A549 (cell line): ENCODE measurements at regions not wholly inside any gene's neighbourhood (a gene's known extent, or its start where the extent isn't known, plus 50 kb on each side); places are given as distances from the start of the nearest gene placed in this dataset.

Experiments used
- ATAC-seq, 2 experiments: fragments of 200-7000 bp in 1 of 2; fragments of >200 bp in 1 of 2; cut with Nextera tagmentation in 1 of 2; cut with Tn5 transposase in 1 of 2; 3 replicates each; pipeline versions ENCODE4 v1.8.0 to v1.9.1; 2018 to 2020; ENCODE audit warnings: mild to moderate bottlenecking in 1 of 2, moderate library complexity in 1 of 2
- CTCF ChIA-PET: fragments of 300-600 bp; sonication (Branson Sonifier 250); formaldehyde crosslinking; extraction: SDS; loops from one replicate; lab custom pipeline; 2021; ENCODE audit warnings: antibody characterized with exemption, inconsistent platforms; lab: Yijun Ruan, JAX
- POLR2A ChIA-PET: fragments of 350-600 bp; formaldehyde crosslinking; extraction: SDS; loops from one replicate; lab custom pipeline; 2021; ENCODE audit warnings: antibody characterized with exemption, inconsistent platforms; lab: Yijun Ruan, JAX
- DNase-seq, 2 experiments: peaks; one replicate each; pipeline versions ENCODE4 v3.0.0 to v3.0.0-alpha.2; 2011 to 2016; ENCODE audit warnings: low read depth in 1 of 2, low spot score in 1 of 2
- FAIRE-seq: peaks from 2 replicates; lab custom pipeline; 2011; peaks lifted over from hg19 to GRCh38; lab: Jason Lieb, UNC
- H3K27ac ChIP-seq, 2 experiments: fragments of >200 bp; sonication (Bioruptor Twin); formaldehyde crosslinking; 3 replicates each; pipeline ENCODE4 v1.5.1; 2016 to 2017
- H3K4me1 ChIP-seq: fragments of >200 bp; sonication (Bioruptor Twin); formaldehyde crosslinking; 3 replicates; pipeline ENCODE4 v1.6.1; 2016
- H3K4me2 ChIP-seq: fragments of >200 bp; sonication (Bioruptor Twin); formaldehyde crosslinking; 3 replicates; pipeline ENCODE4 v1.6.1; 2016
- H3K4me3 ChIP-seq: fragments of >200 bp; sonication (Bioruptor Twin); formaldehyde crosslinking; 3 replicates; pipeline ENCODE4 v1.5.1; 2016
- H3K9me3 ChIP-seq: fragments of >200 bp; sonication (Bioruptor Twin); formaldehyde crosslinking; 3 replicates; pipeline ENCODE4 v1.6.1; 2016
- ATOH8 ChIP-seq: fragments of 250-450 bp; sonication (Bioruptor Pico); IDR thresholded peaks from 2 replicates; pipeline ENCODE4 v1.5.0; 2020; ENCODE audit warnings: low read depth, mild to moderate bottlenecking, moderate library complexity
- CBX2 ChIP-seq: fragments of 200-600 bp; sonication (generic); IDR thresholded peaks from 2 replicates; pipeline ENCODE4 v1.6.1; 2016; ENCODE audit warnings: low read depth, mild to moderate bottlenecking, borderline replicate concordance
- CBX8 ChIP-seq: fragments of 200-600 bp; sonication (generic); IDR thresholded peaks from 2 replicates; pipeline ENCODE4 v1.6.1; 2016
- CHD2 ChIP-seq: fragments of 150-350 bp; IDR thresholded peaks from 2 replicates; pipeline ENCODE4 v1.6.1; 2014; ENCODE audit warnings: low read length; ENCODE audit not compliant: partially characterized antibody
- CHD4 ChIP-seq: fragments of 200-600 bp; sonication (generic); IDR thresholded peaks from 2 replicates; pipeline ENCODE4 v1.6.1; 2016; ENCODE audit warnings: antibody characterized with exemption, mild to moderate bottlenecking, borderline replicate concordance
- ESRRA ChIP-seq: fragments of 150-350 bp; IDR thresholded peaks from 2 replicates; pipeline ENCODE4 v1.6.1; 2014; ENCODE audit warnings: mild to moderate bottlenecking, low read length, borderline replicate concordance
- FOSL2 ChIP-seq, 2 experiments: fragments of 450-650 bp in 1 of 2; fragments of >200 bp in 1 of 2; sonication (Bioruptor Twin) in 1 of 2; formaldehyde crosslinking; IDR thresholded peaks; 2 replicates each; pipeline versions ENCODE4 v1.5.0 to v1.6.1; 2016 to 2020; ENCODE audit warnings: mild to moderate bottlenecking in 1 of 2, moderate library complexity in 1 of 2
- FOXS1 ChIP-seq: fragments of 250-450 bp; sonication (Bioruptor Pico); IDR thresholded peaks from 2 replicates; pipeline ENCODE4 v1.5.0; 2020; ENCODE audit warnings: mild to moderate bottlenecking, moderate library complexity
- HOXA7 ChIP-seq: fragments of 250-450 bp; sonication (Bioruptor Pico); IDR thresholded peaks from 2 replicates; pipeline ENCODE4 v1.5.0; 2020; ENCODE audit warnings: mild to moderate bottlenecking, moderate library complexity
- KDM1A ChIP-seq: fragments of 200-600 bp; sonication (generic); IDR thresholded peaks from 2 replicates; pipeline ENCODE4 v1.6.1; 2016; ENCODE audit warnings: low read depth, mild to moderate bottlenecking
- KDM5A ChIP-seq: fragments of 200-600 bp; sonication (generic); IDR thresholded peaks from 2 replicates; pipeline ENCODE4 v1.6.1; 2016; ENCODE audit warnings: antibody characterized with exemption, mild to moderate bottlenecking
- MAX ChIP-seq: IDR thresholded peaks from 2 replicates; pipeline ENCODE4 v1.6.1; 2012
- MAZ ChIP-seq: fragments of 150-350 bp; IDR thresholded peaks from 2 replicates; pipeline ENCODE4 v1.6.1; 2014; ENCODE audit warnings: antibody characterized with exemption, low read depth, low read length, borderline replicate concordance
- MYC ChIP-seq: IDR thresholded peaks from 2 replicates; pipeline ENCODE4 v1.6.1; 2012; ENCODE audit warnings: mild to moderate bottlenecking, inconsistent platforms, low read length, improper control_type of control experiment, borderline replicate concordance
- NFE2L2 ChIP-seq: fragments of 150-350 bp; conservative IDR thresholded peaks from 2 replicates; pipeline ENCODE4 v1.6.1; 2014; ENCODE audit warnings: low read length
- NPAS2 ChIP-seq: fragments of 250-450 bp; sonication (Bioruptor Pico); IDR thresholded peaks from 2 replicates; pipeline ENCODE4 v1.8.0; 2022; ENCODE audit warnings: mild to moderate bottlenecking, moderate library complexity, borderline replicate concordance
- POLR2AphosphoS2 ChIP-seq: conservative IDR thresholded peaks from 2 replicates; pipeline ENCODE4 v1.6.1; 2012; ENCODE audit warnings: low read length, improper control_type of control experiment, inconsistent platforms
- RAD21 ChIP-seq, 2 experiments: fragments of >200 bp in 1 of 2; sonication (Bioruptor Twin) in 1 of 2; formaldehyde crosslinking in 1 of 2; IDR thresholded peaks in 1 of 2; conservative IDR thresholded peaks in 1 of 2; 2 replicates in 1 of 2; 3 replicates in 1 of 2; pipeline ENCODE4 v1.6.1; 2012 to 2018; ENCODE audit warnings: inconsistent platforms in 1 of 2
- RARB ChIP-seq: fragments of 250-450 bp; sonication (Bioruptor Pico); IDR thresholded peaks from 2 replicates; pipeline ENCODE4 v1.8.0; 2021; ENCODE audit warnings: mild to moderate bottlenecking, moderate library complexity
- RCOR1 ChIP-seq: fragments of 150-350 bp; IDR thresholded peaks from 2 replicates; pipeline ENCODE4 v1.6.1; 2014; ENCODE audit warnings: antibody characterized with exemption, low read length, low read depth
- RFX5 ChIP-seq: fragments of 450-650 bp; IDR thresholded peaks from 2 replicates; pipeline ENCODE4 v1.7.1; 2014; ENCODE audit warnings: antibody characterized with exemption, mild to moderate bottlenecking, moderate library complexity
- SREBF2 ChIP-seq: fragments of 450-650 bp; IDR thresholded peaks from 2 replicates; pipeline ENCODE4 v1.6.1; 2014; ENCODE audit warnings: mild to moderate bottlenecking, moderate library complexity
- TFCP2L1 ChIP-seq: fragments of 250-450 bp; sonication (Bioruptor Pico); IDR thresholded peaks from 2 replicates; pipeline ENCODE4 v1.5.0; 2021; ENCODE audit warnings: mild to moderate bottlenecking
- USF2 ChIP-seq: fragments of 450-650 bp; IDR thresholded peaks from 2 replicates; pipeline ENCODE4 v1.6.1; 2014; ENCODE audit warnings: antibody characterized with exemption
- ZFP36 ChIP-seq: fragments of 450-650 bp; IDR thresholded peaks from 2 replicates; pipeline ENCODE4 v1.6.1; 2014; ENCODE audit warnings: borderline replicate concordance; ENCODE audit not compliant: partially characterized antibody
- WGBS: methylation state at CpG from one replicate; pipeline ENCODE4 v1.1.6; 2017; ENCODE audit errors: missing lambda C conversion rate; 5-methylcytosine and 5-hydroxymethylcytosine counted together

GRCh38 chr14:71621980-71622605, 310.1 kb upstream of the RGS6 start (continued):
- TF ChIP-seq USF2 (no peak), HOXA7 (CRISPR knock-in tag) (no peak), MAZ (no peak), MAX (no peak)

- FAIRE-seq = no peak
- no peak for ATAC-seq
- POLR2A ChIA-PET = no interaction called here
- TF ChIP-seq CBX8 (no peak), MYC (no peak), ATOH8 (CRISPR knock-in tag) (no peak), RAD21 (conservative IDR thresholded peaks at IDR 0.05 in 1 of 2, IDR thresholded peaks at IDR 0.05 in 1 of 2) (no peak), POLR2AphosphoS2 (no peak), FOXS1 (no peak), SREBF2 (no peak), KDM5A (no peak), TFCP2L1 (CRISPR knock-in tag) (no peak), ZFP36 (no peak), MAZ (no peak), USF2 (no peak), CHD4 (no peak), NFE2L2 (no peak), RFX5 (no peak), CHD2 (no peak), KDM1A (no peak), RARB (no peak), FOSL2 (IDR thresholded peaks at IDR 0.05) (no peak), FOSL2 (CRISPR knock-in tag; IDR thresholded peaks at IDR 0.05) (no peak)
- H3K4me1 ChIP-seq = no peaks in the 10 kb centered on the region
- H3K4me2 ChIP-seq = no peak overlapping the region
- H3K27ac ChIP-seq = no peak overlapping the region
- no peak overlapping the region for H3K4me3 ChIP-seq
- H3K9me3 ChIP-seq = no peaks in the 10 kb centered on the region
- CTCF ChIA-PET = no interaction called here
- no peak for DNase-seq
- 84% methylated on average over 8 of the region's 8 CpGs for WGBS
These were observed 308.3 kb upstream of the RGS6 start for GRCh38 chr14:71623939-71624338.

GRCh38 chr14:71625175-71625574, 307.1 kb upstream of the RGS6 start:
- ATAC-seq = no peak
- no peaks in the 10 kb centered on the region for H3K9me3 ChIP-seq
- no peak overlapping the region for H3K4me3 ChIP-seq
- 85% methylated on average over 6 of the region's 6 CpGs for WGBS
- H3K27ac ChIP-seq = no peak overlapping the region
- H3K4me1 ChIP-seq = no peaks in the 10 kb centered on the region
- TF ChIP-seq NPAS2 (CRISPR knock-in tag) = no peak
- TF ChIP-seq MAZ = no peak
- TF ChIP-seq ESRRA = no peak
- no peak for TF ChIP-seq CBX2
- TF ChIP-seq MAX = no peak
- TF ChIP-seq RAD21 (conservative IDR thresholded peaks at IDR 0.05 in 1 of 2, IDR thresholded peaks at IDR 0.05 in 1 of 2) = no peak
- no peak for TF ChIP-seq RCOR1
- no peak for FAIRE-seq
- ChIA-PET POLR2A (no interaction called here), CTCF (no interaction called here)
- DNase-seq = no peak
- H3K4me2 ChIP-seq = no peak overlapping the region
